OCI-LY7 (cell line): ENCODE measurements at regions not wholly inside any gene's neighbourhood (a gene's known extent, or its start where the extent isn't known, plus 50 kb on each side); places are given as distances from the start of the nearest gene placed in this dataset.

Experiments
- EZH2phosphoT487 ChIP-seq: fragments of 200-600 bp; sonication (generic); IDR thresholded peaks from 2 replicates; pipeline ENCODE4 v1.6.1; 2018; ENCODE audit warnings: low read depth, borderline replicate concordance, mild to moderate bottlenecking, mixed run types, antibody characterized with exemption, low read length, moderate library complexity, mixed read lengths
- TF ChIP-seq, protein P1 (sequence below): fragments of 200-600 bp; sonication (generic); conservative IDR thresholded peaks from 2 replicates; pipeline ENCODE4 v1.5.1; 2014; ENCODE audit warnings: mild to moderate bottlenecking, antibody characterized with exemption, low read length, moderate library complexity, mixed read lengths

DNA sequence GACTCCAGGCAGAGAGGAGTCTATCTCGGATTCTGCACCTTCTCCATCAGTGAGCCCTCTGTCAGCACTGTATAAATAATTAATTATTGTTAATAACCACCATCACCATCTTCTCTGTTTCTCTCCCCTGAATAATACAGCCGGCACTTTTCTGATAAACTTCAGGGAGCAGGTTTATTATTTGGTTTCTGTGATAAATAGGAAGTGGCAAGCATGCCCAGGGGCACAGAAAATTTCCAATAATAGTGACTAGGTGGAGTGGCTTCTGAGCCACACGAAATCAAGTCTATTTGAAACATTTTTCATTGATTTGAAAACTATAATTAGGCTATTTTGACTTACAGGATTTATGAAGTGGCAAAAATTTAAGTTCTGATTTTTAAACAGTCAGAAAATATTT lies 186.8 kb upstream of the TMEM229A start:
- TF ChIP-seq, protein P1, sequence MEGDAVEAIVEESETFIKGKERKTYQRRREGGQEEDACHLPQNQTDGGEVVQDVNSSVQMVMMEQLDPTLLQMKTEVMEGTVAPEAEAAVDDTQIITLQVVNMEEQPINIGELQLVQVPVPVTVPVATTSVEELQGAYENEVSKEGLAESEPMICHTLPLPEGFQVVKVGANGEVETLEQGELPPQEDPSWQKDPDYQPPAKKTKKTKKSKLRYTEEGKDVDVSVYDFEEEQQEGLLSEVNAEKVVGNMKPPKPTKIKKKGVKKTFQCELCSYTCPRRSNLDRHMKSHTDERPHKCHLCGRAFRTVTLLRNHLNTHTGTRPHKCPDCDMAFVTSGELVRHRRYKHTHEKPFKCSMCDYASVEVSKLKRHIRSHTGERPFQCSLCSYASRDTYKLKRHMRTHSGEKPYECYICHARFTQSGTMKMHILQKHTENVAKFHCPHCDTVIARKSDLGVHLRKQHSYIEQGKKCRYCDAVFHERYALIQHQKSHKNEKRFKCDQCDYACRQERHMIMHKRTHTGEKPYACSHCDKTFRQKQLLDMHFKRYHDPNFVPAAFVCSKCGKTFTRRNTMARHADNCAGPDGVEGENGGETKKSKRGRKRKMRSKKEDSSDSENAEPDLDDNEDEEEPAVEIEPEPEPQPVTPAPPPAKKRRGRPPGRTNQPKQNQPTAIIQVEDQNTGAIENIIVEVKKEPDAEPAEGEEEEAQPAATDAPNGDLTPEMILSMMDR: no peak
- TF ChIP-seq EZH2phosphoT487: no peak
